Esophagus squamous epithelium (tissue), 4 donors: ENCODE measurements at regions not wholly inside any gene's neighbourhood (a gene's known extent, or its start where the extent isn't known, plus 50 kb on each side); places are given as distances from the start of the nearest gene placed in this dataset.

Experiments used
- CTCF ChIP-seq, 6 experiments: fragments of 450-650 bp in 4 of 6; fragments of 200-600 bp in 2 of 6; sonication (generic) in 2 of 6; IDR thresholded peaks; one replicate each; pipeline ENCODE4 v1.5.1; 2016 to 2019; ENCODE audit warnings: antibody characterized with exemption in 6 of 6, mild to moderate bottlenecking in 4 of 6, moderate library complexity in 4 of 6
- POLR2A ChIP-seq, 4 donors: fragments of 450-650 bp; IDR thresholded peaks; one replicate each; pipeline ENCODE4 v1.6.1; 2017; ENCODE audit warnings: antibody characterized with exemption in 4 of 4, mild to moderate bottlenecking in 4 of 4, moderate library complexity in 3 of 4

GRCh38 chr18:10249801-10250200, 204.6 kb upstream of the APCDD1 start:
- TF ChIP-seq CTCF (IDR thresholded peaks at IDR 0.05), result no peak
- TF ChIP-seq POLR2A (IDR thresholded peaks at IDR 0.05), result no peak
